IMR-90 (cell line): ENCODE measurements at regions not wholly inside any gene's neighbourhood (a gene's known extent, or its start where the extent isn't known, plus 50 kb on each side); places are given as distances from the start of the nearest gene placed in this dataset.

Experiments used
- ATAC-seq: fragments of 200-7000 bp; cut with Tn5 transposase; 2 replicates; pipeline ENCODE4 v1.9.1; 2020; ENCODE audit warnings: low read depth, mild to moderate bottlenecking, moderate library complexity
- BruUV-seq: library from RNA; stranded (reverse); fragments of 400-500 nt; replicated peaks from 2 replicates; lab custom pipeline; 2021; lab: Mats Ljungman, UMichigan
- CTCF ChIA-PET: fragments of 300-600 bp; formaldehyde crosslinking; extraction: SDS; loops from one replicate; lab custom pipeline; 2021; ENCODE audit warnings: antibody characterized with exemption; lab: Yijun Ruan, JAX
- POLR2A ChIA-PET: fragments of 300-600 bp; sonication (Branson Sonifier 250); formaldehyde crosslinking; loops from one replicate; lab custom pipeline; 2022; ENCODE audit warnings: antibody characterized with exemption; ENCODE audit not compliant: unreplicated experiment; lab: Charles Lee
- DNase-seq: peaks from one replicate; pipeline ENCODE4 v3.0.0; 2013
- H2AFZ ChIP-seq: replicated peaks from 2 replicates; pipeline ENCODE3; 2013; ENCODE audit warnings: low read length, mild to moderate bottlenecking; ENCODE audit not compliant: poor library complexity
- H2AK5ac ChIP-seq: 2 replicates; pipeline ENCODE4 v1.6.1; 2013; ENCODE audit warnings: low read depth, low read length, inconsistent platforms
- H2AK9ac ChIP-seq: replicated peaks from 2 replicates; pipeline ENCODE3; 2013; ENCODE audit warnings: mild to moderate bottlenecking, low read depth, low read length, moderate library complexity; ENCODE audit not compliant: poor library complexity
- H2BK120ac ChIP-seq: 2 replicates; pipeline ENCODE4 v1.6.1; 2013; ENCODE audit warnings: low read depth, low read length, inconsistent platforms
- H2BK15ac ChIP-seq: 3 replicates; pipeline ENCODE4 v1.6.1; 2013; ENCODE audit warnings: low read depth, low read length, inconsistent platforms
- H2BK20ac ChIP-seq: 2 replicates; pipeline ENCODE4 v1.6.1; 2013; ENCODE audit warnings: low read depth, mild to moderate bottlenecking, inconsistent platforms, low read length, moderate library complexity
- H2BK5ac ChIP-seq: 2 replicates; pipeline ENCODE4 v1.6.1; 2013; ENCODE audit warnings: mild to moderate bottlenecking, low read depth, low read length, inconsistent platforms; ENCODE audit not compliant: poor library complexity, severe bottlenecking
- H3K14ac ChIP-seq: replicated peaks from 2 replicates; pipeline ENCODE4 v1.6.1; 2013; ENCODE audit warnings: low read depth, low read length, inconsistent platforms
- H3K18ac ChIP-seq: 2 replicates; pipeline ENCODE4 v1.6.1; 2013; ENCODE audit warnings: low read depth, low read length, control low read depth
- H3K23ac ChIP-seq: 2 replicates; pipeline ENCODE4 v1.6.1; 2013; ENCODE audit warnings: low read depth, low read length, inconsistent platforms
- H3K27ac ChIP-seq: 2 replicates; pipeline ENCODE4 v1.5.1; 2013; ENCODE audit warnings: mild to moderate bottlenecking, control low read depth, low read length; ENCODE audit not compliant: insufficient read depth
- H3K27me3 ChIP-seq: 2 replicates; pipeline ENCODE4 v1.6.1; 2013; ENCODE audit warnings: low read length; ENCODE audit not compliant: control insufficient read depth, insufficient read depth
- H3K36me3 ChIP-seq: 2 replicates; pipeline ENCODE4 v1.6.1; 2013; ENCODE audit warnings: low read length, mixed read lengths; ENCODE audit not compliant: control insufficient read depth, insufficient read depth
- H3K4ac ChIP-seq: 2 replicates; pipeline ENCODE4 v1.6.1; 2013; ENCODE audit warnings: low read depth, low read length, inconsistent platforms
- H3K4me1 ChIP-seq: 2 replicates; pipeline ENCODE4 v1.6.1; 2013; ENCODE audit warnings: low read length, mixed read lengths; ENCODE audit not compliant: control insufficient read depth, insufficient read depth
- H3K4me2 ChIP-seq: 2 replicates; pipeline ENCODE4 v1.6.1; 2013; ENCODE audit warnings: low read depth, mild to moderate bottlenecking, control low read depth, low read length, moderate library complexity
- H3K4me3 ChIP-seq: 2 replicates; pipeline ENCODE4 v1.5.1; 2013; ENCODE audit warnings: low read depth, mild to moderate bottlenecking, control low read depth, low read length, moderate library complexity; ENCODE audit not compliant: insufficient read depth
- H3K56ac ChIP-seq: 2 replicates; pipeline ENCODE4 v1.6.1; 2013; ENCODE audit warnings: low read length, inconsistent platforms; ENCODE audit not compliant: insufficient read depth; ENCODE audit errors: extremely low read depth
- H3K79me1 ChIP-seq, 2 experiments: 2 replicates each; pipeline ENCODE4 v1.6.1; 2013; ENCODE audit warnings: low read length in 2 of 2, inconsistent platforms in 1 of 2, low read depth in 1 of 2
- H3K9ac ChIP-seq: 2 replicates; pipeline ENCODE4 v1.6.1; 2013; ENCODE audit warnings: low read depth, low read length, control low read depth
- H3K9me1 ChIP-seq: 2 replicates; pipeline ENCODE4 v1.6.1; 2013; ENCODE audit warnings: low read length, inconsistent platforms; ENCODE audit not compliant: insufficient read depth
- H3K9me3 ChIP-seq: 2 replicates; pipeline ENCODE4 v1.6.1; 2013; ENCODE audit warnings: low read length; ENCODE audit not compliant: control insufficient read depth, insufficient read depth
- H4K20me1 ChIP-seq: 2 replicates; pipeline ENCODE4 v1.6.1; 2013; ENCODE audit warnings: low read length, inconsistent platforms; ENCODE audit not compliant: insufficient read depth
- H4K5ac ChIP-seq: 2 replicates; pipeline ENCODE4 v1.6.1; 2013; ENCODE audit warnings: mild to moderate bottlenecking, low read depth, low read length, control low read depth
- H4K8ac ChIP-seq, 2 experiments: 2 replicates each; pipeline ENCODE4 v1.6.1; 2013; ENCODE audit warnings: low read depth in 2 of 2, low read length in 2 of 2, control low read depth in 1 of 2, inconsistent platforms in 1 of 2
- H4K91ac ChIP-seq: 2 replicates; pipeline ENCODE4 v1.6.1; 2013; ENCODE audit warnings: low read depth, low read length, inconsistent platforms; ENCODE audit not compliant: insufficient read depth
- BHLHE40 ChIP-seq: fragments of 150-350 bp; IDR thresholded peaks from 2 replicates; pipeline ENCODE4 v1.6.1; 2016; ENCODE audit warnings: mild to moderate bottlenecking, low read depth, low read length
- NFE2L2 ChIP-seq: fragments of 150-350 bp; IDR thresholded peaks from 2 replicates; pipeline ENCODE4 v1.6.1; 2016; ENCODE audit warnings: low read depth, mild to moderate bottlenecking, low read length
- POLR2A ChIP-seq: IDR thresholded peaks from 2 replicates; pipeline ENCODE4 v1.6.1; 2012; ENCODE audit warnings: mild to moderate bottlenecking, low read depth, low read length
- RCOR1 ChIP-seq: IDR thresholded peaks from 2 replicates; pipeline ENCODE4 v1.6.1; 2012; ENCODE audit warnings: mild to moderate bottlenecking, low read length, improper control_type of control experiment; ENCODE audit not compliant: insufficient replicate concordance
- RFX5 ChIP-seq: IDR thresholded peaks from 2 replicates; pipeline ENCODE4 v1.8.0; 2012; ENCODE audit warnings: low read depth, mild to moderate bottlenecking, low read length, moderate library complexity
- WGBS, 2 experiments: methylation state at CpG; one replicate each; pipeline versions ENCODE4 v1.1.5 to v1.1.7; 2013; ENCODE audit warnings: missing lambda C conversion rate in 2 of 2; ENCODE audit not compliant: insufficient read length in 1 of 2; ENCODE audit errors: extremely low coverage in 2 of 2; 5-methylcytosine and 5-hydroxymethylcytosine counted together
- dilution Hi-C: fragments of 300-500 bp; cut with HindIII; formaldehyde crosslinking; loops from one replicate; pipeline ENCODE4 v1.14.3; 2018; ENCODE audit warnings: low sequenced_read_pairs; ENCODE audit not compliant: unreplicated experiment
- in situ Hi-C: fragments of 300-500 bp; cut with MboI; formaldehyde crosslinking; loops from 3 replicates; pipeline ENCODE4 v1.14.3; 2019; ENCODE audit warnings: low sequenced_read_pairs, inconsistent platforms, mixed read lengths
- intact Hi-C: fragments of 100-400 bp; cut with micrococcal nuclease; formaldehyde crosslinking; loops from 2 replicates; pipeline ENCODE4 v1.10.0; 2022

GRCh38 chr6:109912118-109912517, 66.0 kb upstream of the GPR6 start:
- TF ChIP-seq RCOR1 (no peak), BHLHE40 (no peak), POLR2A (no peak), NFE2L2 (no peak), RFX5 (no peak)
- Histone ChIP-seq H4K8ac (no peak overlapping the region), H3K4me2 (no peak overlapping the region), H3K9me1 (no peaks in the 10 kb centered on the region), H2AK9ac (no peak overlapping the region), H2BK20ac (no peak overlapping the region), H3K9ac (no peak overlapping the region), H3K27ac (no peak overlapping the region), H3K79me1 (no peaks in the 10 kb centered on the region), H3K9me3 (no peaks in the 10 kb centered on the region), H2BK120ac (no peak overlapping the region), H2BK15ac (no peak overlapping the region), H2AK5ac (no peak overlapping the region), H3K14ac (no peak overlapping the region), H4K5ac (no peak overlapping the region), H4K91ac (no peak overlapping the region), H3K18ac (no peak overlapping the region), H3K23ac (no peak overlapping the region), H3K4ac (no peak overlapping the region), H3K4me3 (no peak overlapping the region), H3K4me1 (no peaks in the 10 kb centered on the region), H3K36me3 (no peaks in the 10 kb centered on the region), H4K20me1 (no peaks in the 10 kb centered on the region), H3K56ac (no peak overlapping the region), H2BK5ac (no peak overlapping the region), H3K27me3 (peaks cover 4% of the 10 kb centered on the region), H2AFZ (no peak overlapping the region)
- ATAC-seq (no peak), DNase-seq (no peak)
- ChIA-PET POLR2A (no interaction called here), CTCF (no interaction called here)
- dilution Hi-C loops (no loop called here), in situ Hi-C loops (no loop called here), intact Hi-C loops (no loop called here)
- WGBS, 2 experiments, result no CpG with 5 or more reads among the region's 3 CpGs
- BruUV-seq, result no TSS peak
